H1 (cell line): ENCODE measurements at regions not wholly inside any gene's neighbourhood (a gene's known extent, or its start where the extent isn't known, plus 50 kb on each side); places are given as distances from the start of the nearest gene placed in this dataset.

Experiments used
- CTCF ChIA-PET: fragments of 300-600 bp; sonication (Branson Sonifier 250); formaldehyde crosslinking; loops from one replicate; lab custom pipeline; 2021; ENCODE audit not compliant: partially characterized antibody; lab: Charles Lee
- POLR2A ChIA-PET: fragments of 300-600 bp; sonication (Branson Sonifier 250); formaldehyde crosslinking; loops from one replicate; lab custom pipeline; 2021; ENCODE audit warnings: inconsistent platforms; ENCODE audit not compliant: partially characterized antibody; lab: Charles Lee
- DNase-seq, 2 experiments: peaks; one replicate each; pipeline versions ENCODE4 v3.0.0 to v3.0.0-alpha.2; 2010 to 2022; ENCODE audit warnings: low spot score in 2 of 2, low read depth in 1 of 2, mixed read lengths in 1 of 2
- FAIRE-seq: peaks from 2 replicates; lab custom pipeline; 2011; peaks lifted over from hg19 to GRCh38; lab: Jason Lieb, UNC
- H2AFZ ChIP-seq: 2 replicates; pipeline ENCODE4 v1.8.1; 2012; ENCODE audit warnings: low read length, inconsistent platforms
- H2AK5ac ChIP-seq: 2 replicates; pipeline ENCODE4 v1.6.1; 2013; ENCODE audit warnings: low read depth, low read length
- H2BK120ac ChIP-seq: replicated peaks from 2 replicates; pipeline ENCODE3; 2013; ENCODE audit warnings: low read depth, low read length, inconsistent platforms
- H2BK12ac ChIP-seq: 2 replicates; pipeline ENCODE4 v1.6.1; 2013; ENCODE audit warnings: low read depth, low read length
- H2BK15ac ChIP-seq: 2 replicates; pipeline ENCODE4 v1.6.1; 2013; ENCODE audit warnings: low read length
- H2BK20ac ChIP-seq: 2 replicates; pipeline ENCODE4 v1.6.1; 2013; ENCODE audit warnings: low read length
- H2BK5ac ChIP-seq: 2 replicates; pipeline ENCODE4 v1.6.1; 2013; ENCODE audit warnings: low read depth, low read length
- H3K14ac ChIP-seq: 2 replicates; pipeline ENCODE4 v1.6.1; 2013; ENCODE audit warnings: inconsistent platforms; ENCODE audit not compliant: insufficient read length
- H3K18ac ChIP-seq: 2 replicates; pipeline ENCODE4 v1.6.1; 2013; ENCODE audit warnings: low read length; ENCODE audit errors: extremely low read depth
- H3K23ac ChIP-seq: 2 replicates; pipeline ENCODE4 v1.6.1; 2013; ENCODE audit warnings: inconsistent platforms; ENCODE audit not compliant: insufficient read length
- H3K23me2 ChIP-seq: 2 replicates; pipeline ENCODE4 v1.6.1; 2013; ENCODE audit warnings: low read depth, low read length
- H3K27ac ChIP-seq: 2 replicates; pipeline ENCODE4 v1.6.1; 2011; ENCODE audit warnings: low read depth, low read length, inconsistent platforms
- H3K27me3 ChIP-seq, 4 experiments: replicated peaks in 1 of 4; 1 replicate in 1 of 4; 2 replicates in 3 of 4; pipeline versions ENCODE4 v1.6.1 to v1.8.1; 2011 to 2013; ENCODE audit warnings: low read length in 3 of 4, mild to moderate bottlenecking in 3 of 4, inconsistent platforms in 2 of 4, mixed read lengths in 2 of 4, moderate library complexity in 1 of 4; ENCODE audit not compliant: control insufficient read depth in 3 of 4, insufficient read depth in 3 of 4; ENCODE audit errors: extremely low read depth in 1 of 4
- H3K36me3 ChIP-seq, 4 experiments: 2 replicates each; pipeline versions ENCODE4 v1.6.1 to v1.8.1; 2011 to 2013; ENCODE audit warnings: mild to moderate bottlenecking in 4 of 4, low read length in 3 of 4, moderate library complexity in 2 of 4, control low read depth in 1 of 4, inconsistent platforms in 1 of 4; ENCODE audit not compliant: insufficient read depth in 4 of 4, control insufficient read depth in 2 of 4
- H3K4ac ChIP-seq: replicated peaks from 2 replicates; pipeline ENCODE3; 2013; ENCODE audit warnings: low read length, low read depth, mixed read lengths, inconsistent platforms; ENCODE audit not compliant: insufficient read length
- H3K4me1 ChIP-seq, 4 experiments: replicated peaks in 1 of 4; 1 replicate in 1 of 4; 2 replicates in 3 of 4; pipeline versions ENCODE4 v1.6.1 to v1.8.1; 2011 to 2013; ENCODE audit warnings: low read length in 3 of 4, inconsistent platforms in 2 of 4, mixed read lengths in 1 of 4; ENCODE audit not compliant: insufficient read depth in 4 of 4, control insufficient read depth in 3 of 4
- H3K4me2 ChIP-seq, 2 experiments: 2 replicates each; pipeline versions ENCODE4 v1.6.1 to v1.8.1; 2011 to 2013; ENCODE audit warnings: low read depth in 2 of 2, low read length in 2 of 2, control low read depth in 1 of 2, inconsistent platforms in 1 of 2, mild to moderate bottlenecking in 1 of 2; ENCODE audit not compliant: insufficient read depth in 1 of 2
- H3K4me3 ChIP-seq, 4 experiments: fragments of 200-600, 300-600 bp in 1 of 4; sonication (generic), shearing (Covaris generic), sonication (Bioruptor Twin) in 1 of 4; 2 replicates each; pipeline versions ENCODE4 v1.5.1 to v1.8.1; 2011 to 2016; ENCODE audit warnings: low read length in 4 of 4, low read depth in 3 of 4, control low read depth in 2 of 4, inconsistent platforms in 2 of 4, mild to moderate bottlenecking in 2 of 4, mixed read lengths in 1 of 4, moderate library complexity in 1 of 4; ENCODE audit not compliant: insufficient read depth in 2 of 4; ENCODE audit errors: extremely low read depth in 1 of 4
- H3K56ac ChIP-seq: replicated peaks from 2 replicates; pipeline ENCODE3; 2013; ENCODE audit warnings: low read depth, mild to moderate bottlenecking, mixed read lengths, low read length, inconsistent platforms; ENCODE audit not compliant: insufficient read length
- H3K79me1 ChIP-seq: 2 replicates; pipeline ENCODE4 v1.6.1; 2013; ENCODE audit warnings: low read depth, low read length, control low read depth
- H3K79me2 ChIP-seq, 2 experiments: 2 replicates each; pipeline versions ENCODE4 v1.6.1 to v1.8.1; 2012 to 2013; ENCODE audit warnings: low read length in 2 of 2, mild to moderate bottlenecking in 2 of 2, inconsistent platforms in 1 of 2; ENCODE audit not compliant: insufficient read depth in 2 of 2, control insufficient read depth in 1 of 2
- H3K9ac ChIP-seq, 4 experiments: replicated peaks in 1 of 4; 1 replicate in 1 of 4; 2 replicates in 3 of 4; pipeline versions ENCODE4 v1.6.1 to v1.8.1; 2011 to 2013; ENCODE audit warnings: low read depth in 3 of 4, low read length in 3 of 4, control low read depth in 2 of 4, mild to moderate bottlenecking in 2 of 4, moderate library complexity in 2 of 4, inconsistent platforms in 1 of 4; ENCODE audit errors: extremely low read depth in 1 of 4
- H3K9me3 ChIP-seq, 2 experiments: 2 replicates each; pipeline versions ENCODE4 v1.6.1 to v1.8.1; 2012 to 2013; ENCODE audit warnings: mild to moderate bottlenecking in 2 of 2, moderate library complexity in 2 of 2, control low read depth in 1 of 2, inconsistent platforms in 1 of 2, low read depth in 1 of 2, low read length in 1 of 2, mixed read lengths in 1 of 2; ENCODE audit not compliant: insufficient read depth in 2 of 2
- H4K20me1 ChIP-seq, 2 experiments: replicated peaks in 1 of 2; 2 replicates each; pipeline versions ENCODE3 to v1.8.1; 2011 to 2013; ENCODE audit warnings: inconsistent platforms in 2 of 2, low read length in 2 of 2, mild to moderate bottlenecking in 1 of 2; ENCODE audit not compliant: insufficient read depth in 2 of 2, control insufficient read depth in 1 of 2
- H4K5ac ChIP-seq: 2 replicates; pipeline ENCODE4 v1.6.1; 2013; ENCODE audit warnings: low read length, low read depth, mixed read lengths, inconsistent platforms; ENCODE audit not compliant: insufficient read length
- H4K8ac ChIP-seq: 2 replicates; pipeline ENCODE4 v1.8.0; 2013; ENCODE audit warnings: mild to moderate bottlenecking, moderate library complexity, low read length, inconsistent platforms; ENCODE audit not compliant: insufficient read depth; ENCODE audit errors: extremely low read depth
- H4K91ac ChIP-seq: replicated peaks from 2 replicates; pipeline ENCODE3; 2013; ENCODE audit warnings: low read length, mixed read lengths, inconsistent platforms; ENCODE audit not compliant: insufficient read length
- FOSL1 ChIP-seq: IDR thresholded peaks from 2 replicates; pipeline ENCODE4 v1.6.1; 2011; ENCODE audit warnings: mild to moderate bottlenecking, low read depth, low read length, moderate library complexity; ENCODE audit not compliant: insufficient read depth
- GTF2F1 ChIP-seq: IDR thresholded peaks from 2 replicates; pipeline ENCODE4 v1.6.1; 2012; ENCODE audit warnings: low read depth, low read length, improper control_type of control experiment, borderline replicate concordance
- KDM1A ChIP-seq: fragments of 200-600, 300-600 bp; sonication (generic); IDR thresholded peaks from 2 replicates; pipeline ENCODE4 v1.7.1; 2016; ENCODE audit warnings: mild to moderate bottlenecking, low read length, borderline replicate concordance
- KDM4A ChIP-seq: IDR thresholded peaks from one replicate; pipeline ENCODE4 v1.7.1; 2012; ENCODE audit warnings: low read depth, mild to moderate bottlenecking, moderate library complexity, low read length, inconsistent platforms; ENCODE audit not compliant: severe bottlenecking
- PHF8 ChIP-seq: fragments of 200-600 bp; sonication (generic); conservative IDR thresholded peaks from 2 replicates; pipeline ENCODE4 v1.7.1; 2012; ENCODE audit warnings: low read depth, mild to moderate bottlenecking, inconsistent platforms, low read length, moderate library complexity
- POU5F1 ChIP-seq: IDR thresholded peaks from 2 replicates; pipeline ENCODE4 v1.6.1; 2011; ENCODE audit warnings: low read depth, mild to moderate bottlenecking, low read length, moderate library complexity
- RFX5 ChIP-seq: IDR thresholded peaks from 2 replicates; pipeline ENCODE4 v1.6.1; 2011; ENCODE audit warnings: low read depth, low read length, improper control_type of control experiment, borderline replicate concordance
- RXRA ChIP-seq: IDR thresholded peaks from 2 replicates; pipeline ENCODE4 v1.6.1; 2011; ENCODE audit warnings: low read depth, mild to moderate bottlenecking, low read length, moderate library complexity; ENCODE audit not compliant: insufficient read depth
- SP2 ChIP-seq: IDR thresholded peaks from 2 replicates; pipeline ENCODE4 v1.6.1; 2012; ENCODE audit warnings: mild to moderate bottlenecking, low read length, inconsistent platforms
- TAF1 ChIP-seq: IDR thresholded peaks from 2 replicates; pipeline ENCODE4 v1.6.1; 2011; ENCODE audit warnings: mild to moderate bottlenecking, low read depth, low read length
- TBP ChIP-seq: IDR thresholded peaks from 2 replicates; pipeline ENCODE4 v1.6.1; 2011; ENCODE audit warnings: low read depth, low read length, improper control_type of control experiment
- ZNF274 ChIP-seq: IDR thresholded peaks from 2 replicates; pipeline ENCODE4 v1.7.0; 2012; ENCODE audit warnings: low read length, borderline replicate concordance; ENCODE audit errors: extremely low read depth
- WGBS, 2 experiments: shearing (Covaris generic) in 1 of 2; methylation state at CpG; one replicate each; pipeline versions ENCODE4 v1.1.6 to v1.1.7; 2013 to 2015; ENCODE audit warnings: low lambda C conversion rate in 2 of 2, mixed read lengths in 2 of 2, inconsistent platforms in 1 of 2, low coverage in 1 of 2, missing lambda C conversion rate in 1 of 2; ENCODE audit not compliant: insufficient replicate concordance in 2 of 2, insufficient coverage in 1 of 2, insufficient read length in 1 of 2; ENCODE audit errors: extremely low coverage in 1 of 2, missing lambda C conversion rate in 1 of 2; 5-methylcytosine and 5-hydroxymethylcytosine counted together
- TF ChIP-seq, protein P1 (sequence below): IDR thresholded peaks from 2 replicates; pipeline ENCODE4 v1.6.1; 2012; ENCODE audit warnings: inconsistent platforms
- TF ChIP-seq, protein P2 (sequence below): IDR thresholded peaks from 2 replicates; pipeline ENCODE4 v1.6.1; 2011; ENCODE audit warnings: low read depth, mild to moderate bottlenecking, low read length; ENCODE audit not compliant: insufficient read depth

DNA sequence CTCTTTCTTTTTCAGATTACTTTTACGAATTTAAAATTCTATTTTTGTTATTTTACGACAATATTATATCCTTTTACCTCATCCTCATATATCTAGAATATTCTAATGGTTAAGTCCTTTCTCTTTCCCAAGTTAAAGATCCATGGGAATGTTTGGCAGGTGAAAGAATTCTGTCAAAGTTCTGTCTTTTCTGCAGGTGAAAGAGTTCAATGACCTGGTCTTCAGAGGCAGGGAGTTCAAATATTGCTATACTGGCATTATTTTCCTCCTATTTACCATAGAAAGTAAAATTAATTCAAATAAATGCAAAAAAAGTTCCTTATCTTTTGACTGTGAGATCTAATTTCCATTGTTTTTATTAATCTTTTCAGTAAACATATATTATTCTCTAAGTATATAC, 194.3 kb downstream of the ARL4A start:
- H3K14ac ChIP-seq: no peak overlapping the region
- no peak overlapping the region for H4K91ac ChIP-seq
- no peak overlapping the region for H2BK120ac ChIP-seq
- no peaks in the 10 kb centered on the region for H3K4me1 ChIP-seq
- no peak overlapping the region for H2AK5ac ChIP-seq
- ChIA-PET POLR2A (no interaction called here), CTCF (interaction anchor here (1.0 kb wide), 1 partner anchor 233 kb away, joined by 3 read pairs; no protein-coding TSS in a partner anchor)
- H3K23ac ChIP-seq: no peak overlapping the region
- no peaks in the 10 kb centered on the region for H3K27me3 ChIP-seq
- H4K8ac ChIP-seq: no peak overlapping the region
- H3K18ac ChIP-seq: no peak overlapping the region
- no peak overlapping the region for H3K4ac ChIP-seq
- no peaks in the 10 kb centered on the region for H4K20me1 ChIP-seq
- H2BK12ac ChIP-seq: no peak overlapping the region
- FAIRE-seq (no peak), DNase-seq (no peak)
- H2BK5ac ChIP-seq: no peak overlapping the region
- H3K27ac ChIP-seq: no peak overlapping the region
- no peaks in the 10 kb centered on the region for H3K36me3 ChIP-seq
- WGBS, 2 experiments: 81 to 100% methylated on average over 2 of the region's 2 CpGs
- no peak overlapping the region for H3K9ac ChIP-seq
- H3K9me3 ChIP-seq: no peaks in the 10 kb centered on the region
- H2BK20ac ChIP-seq: no peak overlapping the region
- H3K4me3 ChIP-seq: no peak overlapping the region
- no peaks in the 10 kb centered on the region for H3K79me2 ChIP-seq
- H3K79me1 ChIP-seq: no peaks in the 10 kb centered on the region
- H2BK15ac ChIP-seq: no peak overlapping the region
- H4K5ac ChIP-seq: no peak overlapping the region
- no peak overlapping the region for H3K56ac ChIP-seq
- no peak overlapping the region for H3K4me2 ChIP-seq
- no peaks in the 10 kb centered on the region for H3K23me2 ChIP-seq
- no peak overlapping the region for H2AFZ ChIP-seq
- no peak for TF ChIP-seq PHF8
- no peak for TF ChIP-seq KDM4A
- TF ChIP-seq GTF2F1: no peak
- no peak for TF ChIP-seq RFX5
- TF ChIP-seq TBP: no peak
- no peak for TF ChIP-seq RXRA
- TF ChIP-seq, protein P1, sequence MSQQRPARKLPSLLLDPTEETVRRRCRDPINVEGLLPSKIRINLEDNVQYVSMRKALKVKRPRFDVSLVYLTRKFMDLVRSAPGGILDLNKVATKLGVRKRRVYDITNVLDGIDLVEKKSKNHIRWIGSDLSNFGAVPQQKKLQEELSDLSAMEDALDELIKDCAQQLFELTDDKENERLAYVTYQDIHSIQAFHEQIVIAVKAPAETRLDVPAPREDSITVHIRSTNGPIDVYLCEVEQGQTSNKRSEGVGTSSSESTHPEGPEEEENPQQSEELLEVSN: no peak
- TF ChIP-seq ZNF274: no peak
- no peak for TF ChIP-seq TAF1
- no peak for TF ChIP-seq FOSL1
- no peak for TF ChIP-seq KDM1A
- TF ChIP-seq, protein P2, sequence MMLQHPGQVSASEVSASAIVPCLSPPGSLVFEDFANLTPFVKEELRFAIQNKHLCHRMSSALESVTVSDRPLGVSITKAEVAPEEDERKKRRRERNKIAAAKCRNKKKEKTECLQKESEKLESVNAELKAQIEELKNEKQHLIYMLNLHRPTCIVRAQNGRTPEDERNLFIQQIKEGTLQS: no peak
- no peak for TF ChIP-seq SP2
- no peak for TF ChIP-seq POU5F1
